HCT116 (cell line): ENCODE measurements at regions not wholly inside any gene's neighbourhood (a gene's known extent, or its start where the extent isn't known, plus 50 kb on each side); places are given as distances from the start of the nearest gene placed in this dataset.

Source experiments
- ATAC-seq: fragments of 200-7000 bp; cut with Tn5 transposase; 2 replicates; pipeline ENCODE4 v1.9.1; 2020; ENCODE audit warnings: mild to moderate bottlenecking, moderate library complexity
- BruUV-seq: library from RNA; stranded (reverse); fragments of 400-500 nt; replicated peaks from 2 replicates; lab custom pipeline; 2021; lab: Mats Ljungman, UMichigan
- CTCF ChIA-PET: fragments of 300-600 bp; sonication (Branson Sonifier 250); formaldehyde crosslinking; loops from one replicate; lab custom pipeline; 2021; ENCODE audit warnings: antibody characterized with exemption; lab: Charles Lee
- POLR2A ChIA-PET: fragments of 300-600, 350-600 bp; sonication (Branson Sonifier 250); formaldehyde crosslinking; loops from one replicate; lab custom pipeline; 2021; ENCODE audit warnings: antibody characterized with exemption; lab: Charles Lee
- RAD21 ChIA-PET, 2 experiments: fragments of 300-600 bp; sonication (Branson Sonifier 250); formaldehyde crosslinking; loops; one replicate each; lab custom pipeline; 2023; ENCODE audit warnings: low total read pairs in 2 of 2; ENCODE audit not compliant: uncharacterized antibody in 2 of 2, unreplicated experiment in 2 of 2, low non-redundant PET in 1 of 2; lab: Charles Lee
- DNase-seq: peaks from one replicate; pipeline ENCODE4 v3.0.0-alpha.2; 2010; ENCODE audit warnings: low read depth, low spot score
- H2AFZ ChIP-seq: fragments of 200-600 bp; shearing (Covaris generic), sonication (generic); 2 replicates; pipeline ENCODE4 v1.6.1; 2017; ENCODE audit warnings: low read depth, mixed run types, mixed read lengths, antibody characterized with exemption, low read length; ENCODE audit not compliant: poor library complexity, severe bottlenecking
- H3K27ac ChIP-seq: 2 replicates; pipeline ENCODE4 v1.5.1; 2012; ENCODE audit warnings: low read depth, low read length
- H3K27me3 ChIP-seq: fragments of 200-600 bp; sonication (generic); 2 replicates; pipeline ENCODE4 v1.6.1; 2016; ENCODE audit warnings: mixed run types, low read length, mixed read lengths; ENCODE audit not compliant: insufficient read depth
- H3K36me3 ChIP-seq, 2 experiments: fragments of 200-500 bp in 1 of 2; fragments of 200-600 bp in 1 of 2; sonication (Bioruptor generic) in 1 of 2; sonication (generic) in 1 of 2; 2 replicates each; pipeline versions ENCODE4 v1.5.1 to v1.6.1; 2014 to 2016; ENCODE audit warnings: low read length in 2 of 2, inconsistent platforms in 1 of 2, mixed read lengths in 1 of 2, mixed run types in 1 of 2; ENCODE audit not compliant: insufficient read depth in 2 of 2, control insufficient read depth in 1 of 2
- H3K4me1 ChIP-seq, 2 experiments: fragments of 200-600 bp in 1 of 2; sonication (generic) in 1 of 2; 2 replicates each; pipeline versions ENCODE4 v1.5.1 to v1.6.1; 2012 to 2017; ENCODE audit warnings: low read length in 2 of 2, inconsistent platforms in 1 of 2, mild to moderate bottlenecking in 1 of 2, mixed read lengths in 1 of 2, mixed run types in 1 of 2, moderate library complexity in 1 of 2; ENCODE audit not compliant: insufficient read depth in 2 of 2, control insufficient read depth in 1 of 2
- H3K4me2 ChIP-seq: fragments of 200-600 bp; sonication (generic); 2 replicates; pipeline ENCODE4 v1.6.1; 2017; ENCODE audit warnings: mixed run types, low read length, mixed read lengths
- H3K4me3 ChIP-seq, 2 experiments: fragments of 200-600 bp in 1 of 2; sonication (generic) in 1 of 2; replicated peaks in 1 of 2; 2 replicates each; pipeline ENCODE4 v1.5.1; 2011 to 2016; ENCODE audit warnings: low read length in 2 of 2, control low read depth in 1 of 2, low read depth in 1 of 2, mild to moderate bottlenecking in 1 of 2, mixed read lengths in 1 of 2, mixed run types in 1 of 2
- H3K79me2 ChIP-seq: fragments of 200-600 bp; sonication (generic); 2 replicates; pipeline ENCODE4 v1.6.1; 2017; ENCODE audit warnings: mild to moderate bottlenecking, mixed run types, low read length, moderate library complexity, mixed read lengths; ENCODE audit not compliant: insufficient read depth
- H3K9ac ChIP-seq: fragments of 200-600 bp; sonication (generic); 2 replicates; pipeline ENCODE4 v1.6.1; 2016; ENCODE audit warnings: low read length, mixed read lengths
- H3K9me2 ChIP-seq: fragments of 200-600 bp; sonication (generic), shearing (Covaris generic); 2 replicates; pipeline ENCODE4 v1.6.1; 2017; ENCODE audit warnings: mixed run types, mild to moderate bottlenecking, moderate library complexity; ENCODE audit not compliant: insufficient read depth
- H3K9me3 ChIP-seq, 2 experiments: fragments of 200-500 bp in 1 of 2; fragments of 200-600 bp in 1 of 2; sonication (Bioruptor generic) in 1 of 2; sonication (generic) in 1 of 2; 2 replicates each; pipeline ENCODE4 v1.6.1; 2014 to 2017; ENCODE audit warnings: low read length in 2 of 2, mixed read lengths in 2 of 2, inconsistent platforms in 1 of 2, low read depth in 1 of 2, mild to moderate bottlenecking in 1 of 2, mixed run types in 1 of 2, moderate library complexity in 1 of 2; ENCODE audit not compliant: control insufficient read depth in 1 of 2, insufficient read depth in 1 of 2
- H4K20me1 ChIP-seq: fragments of 200-600 bp; sonication (generic), shearing (Covaris generic); 2 replicates; pipeline ENCODE4 v1.6.1; 2017; ENCODE audit warnings: mixed run types, mild to moderate bottlenecking, moderate library complexity; ENCODE audit not compliant: insufficient read depth
- CTCF ChIP-seq, 3 experiments: fragments of 200-600 bp in 1 of 3; sonication (generic) in 1 of 3; IDR thresholded peaks in 2 of 3; conservative IDR thresholded peaks in 1 of 3; 2 replicates each; pipeline ENCODE4 v1.5.1; 2012 to 2017; ENCODE audit warnings: low read depth in 2 of 3, low read length in 2 of 3, antibody characterized with exemption in 1 of 3, borderline replicate concordance in 1 of 3, control low read depth in 1 of 3, mild to moderate bottlenecking in 1 of 3, mixed read lengths in 1 of 3, mixed run types in 1 of 3, moderate library complexity in 1 of 3; ENCODE audit not compliant: insufficient read depth in 1 of 3
- POLR2AphosphoS5 ChIP-seq: IDR thresholded peaks from 2 replicates; pipeline ENCODE4 v1.6.1; 2011; ENCODE audit warnings: mild to moderate bottlenecking, low read depth, low read length, moderate library complexity
- RAD21 ChIP-seq: IDR thresholded peaks from 2 replicates; pipeline ENCODE4 v1.6.1; 2012; ENCODE audit warnings: low read depth, mild to moderate bottlenecking
- ZBTB33 ChIP-seq: IDR thresholded peaks from 2 replicates; pipeline ENCODE4 v1.6.1; 2011; ENCODE audit warnings: mild to moderate bottlenecking, low read length, moderate library complexity; ENCODE audit not compliant: insufficient replicate concordance; ENCODE audit errors: extremely low read depth
- intact Hi-C: fragments of 100-400 bp; cut with micrococcal nuclease; formaldehyde crosslinking; loops from 2 replicates; pipeline ENCODE4 v1.10.0; 2022

GRCh38 chr1:79657951-79658658 lies 651.6 kb upstream of the ADGRL4 start (continued):
- TF ChIP-seq CTCF (IDR thresholded peaks at IDR 0.05 in 2 of 3, conservative IDR thresholded peaks at IDR 0.05 in 1 of 3; ENCODE audit: borderline replicate concordance in 1 of 3, insufficient read depth in 1 of 3, low read depth in 2 of 3, low read length in 2 of 3): no peak
- no peak for TF ChIP-seq RAD21

GRCh38 chr1:79655876-79656275 lies 649.3 kb upstream of the ADGRL4 start:
- DNase-seq (no peak), ATAC-seq (no peak)
- Histone ChIP-seq H3K9me2 (no peaks in the 10 kb centered on the region), H3K79me2 (no peaks in the 10 kb centered on the region), H3K9me3 (no peaks in the 10 kb centered on the region), H3K27me3 (no peaks in the 10 kb centered on the region), H3K27ac (no peak overlapping the region), H3K4me2 (no peak overlapping the region), H3K36me3 (no peaks in the 10 kb centered on the region), H3K4me3 (no peak overlapping the region), H2AFZ (no peak overlapping the region), H4K20me1 (no peaks in the 10 kb centered on the region), H3K9ac (no peak overlapping the region), H3K4me1 (no peaks in the 10 kb centered on the region)
- intact Hi-C loops: no loop called here
- CTCF ChIA-PET: no interaction called here
- POLR2A ChIA-PET: no interaction called here
- RAD21 ChIA-PET: no interaction called here
- no TSS peak for BruUV-seq
- no peak for TF ChIP-seq POLR2AphosphoS5
- no peak for TF ChIP-seq ZBTB33
